ENCODE measurements at regions not wholly inside any gene's neighbourhood (a gene's known extent, or its start where the extent isn't known, plus 50 kb on each side); places are given as distances from the start of the nearest gene placed in this dataset.

DNA sequence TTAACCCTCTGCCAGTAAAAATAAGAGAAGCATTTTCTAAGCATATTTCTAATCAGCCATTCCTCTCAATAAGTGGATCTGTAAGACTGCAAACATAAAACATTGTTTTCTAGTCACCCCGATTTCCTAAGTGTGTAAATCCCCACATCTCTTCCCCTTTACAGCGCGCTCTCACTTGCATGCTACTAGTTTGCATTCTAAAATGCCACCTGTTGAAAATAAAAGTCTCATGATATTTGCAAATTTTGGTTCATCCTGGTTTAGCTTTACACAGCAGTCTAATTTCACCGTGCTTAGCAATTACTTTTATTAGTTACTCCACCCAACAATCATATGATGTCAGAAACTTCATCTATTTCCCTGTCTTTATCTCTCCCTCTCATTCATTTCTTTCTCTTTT, 1230.7 kb upstream of the ZEB2 start:
- TF ChIP-seq ZBTB17 (tag by site-specific recombination; IDR thresholded peaks at IDR 0.05) (no peak), ZNF223 (tag by site-specific recombination; IDR thresholded peaks at IDR 0.05) (no peak), ZNF521 (tag by site-specific recombination; IDR thresholded peaks at IDR 0.05) (no peak)

Measured in HEK293 (cell line).